ENCODE measurements at regions not wholly inside any gene's neighbourhood (a gene's known extent, or its start where the extent isn't known, plus 50 kb on each side); places are given as distances from the start of the nearest gene placed in this dataset.

DNA sequence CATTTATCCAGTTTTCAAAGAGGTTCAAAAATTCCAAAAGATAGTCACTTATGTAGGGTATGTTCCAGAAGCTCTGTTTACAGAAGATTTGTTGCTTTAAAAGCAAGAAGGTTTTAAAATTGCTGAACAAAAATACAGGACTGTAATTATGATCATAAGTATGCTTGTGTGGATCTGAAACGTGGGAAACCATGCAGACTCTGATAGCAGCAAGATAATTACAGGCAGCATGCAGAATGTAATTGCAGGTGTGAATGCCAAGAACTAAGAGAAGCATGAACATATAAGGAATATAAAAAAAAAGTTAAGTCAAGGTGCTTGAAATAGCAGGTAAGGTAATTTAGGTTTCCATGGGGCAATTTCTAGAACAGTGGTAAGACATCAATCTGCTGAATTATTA is 405.7 kb downstream of the ARL4A start:
- TF ChIP-seq, protein P1, sequence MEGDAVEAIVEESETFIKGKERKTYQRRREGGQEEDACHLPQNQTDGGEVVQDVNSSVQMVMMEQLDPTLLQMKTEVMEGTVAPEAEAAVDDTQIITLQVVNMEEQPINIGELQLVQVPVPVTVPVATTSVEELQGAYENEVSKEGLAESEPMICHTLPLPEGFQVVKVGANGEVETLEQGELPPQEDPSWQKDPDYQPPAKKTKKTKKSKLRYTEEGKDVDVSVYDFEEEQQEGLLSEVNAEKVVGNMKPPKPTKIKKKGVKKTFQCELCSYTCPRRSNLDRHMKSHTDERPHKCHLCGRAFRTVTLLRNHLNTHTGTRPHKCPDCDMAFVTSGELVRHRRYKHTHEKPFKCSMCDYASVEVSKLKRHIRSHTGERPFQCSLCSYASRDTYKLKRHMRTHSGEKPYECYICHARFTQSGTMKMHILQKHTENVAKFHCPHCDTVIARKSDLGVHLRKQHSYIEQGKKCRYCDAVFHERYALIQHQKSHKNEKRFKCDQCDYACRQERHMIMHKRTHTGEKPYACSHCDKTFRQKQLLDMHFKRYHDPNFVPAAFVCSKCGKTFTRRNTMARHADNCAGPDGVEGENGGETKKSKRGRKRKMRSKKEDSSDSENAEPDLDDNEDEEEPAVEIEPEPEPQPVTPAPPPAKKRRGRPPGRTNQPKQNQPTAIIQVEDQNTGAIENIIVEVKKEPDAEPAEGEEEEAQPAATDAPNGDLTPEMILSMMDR (IDR thresholded peaks at IDR 0.05; ENCODE audit: insufficient read depth, low read length) = no peak
- TF ChIP-seq SPI1 (IDR thresholded peaks at IDR 0.05; ENCODE audit: borderline replicate concordance, low read depth) (no peak), GABPA (IDR thresholded peaks at IDR 0.05; ENCODE audit: low read depth) (no peak)
